A673 (cell line): ENCODE measurements at regions not wholly inside any gene's neighbourhood (a gene's known extent, or its start where the extent isn't known, plus 50 kb on each side); places are given as distances from the start of the nearest gene placed in this dataset.

Experiments used
- BruUV-seq: library from RNA; stranded (reverse); fragments of 400-500 nt; replicated peaks from 2 replicates; lab custom pipeline; 2021; lab: Mats Ljungman, UMichigan
- CTCF ChIA-PET: fragments of 300-600 bp; sonication (Branson Sonifier 250); formaldehyde crosslinking; loops from one replicate; lab custom pipeline; 2022; ENCODE audit warnings: antibody characterized with exemption; lab: Charles Lee
- POLR2A ChIA-PET: fragments of 300-600 bp; sonication (Branson Sonifier 250); formaldehyde crosslinking; loops from one replicate; lab custom pipeline; 2022; ENCODE audit warnings: antibody characterized with exemption; ENCODE audit not compliant: low non-redundant PET; lab: Charles Lee
- DNase-seq: peaks from one replicate; pipeline ENCODE4 v3.0.0-alpha.2; 2015; ENCODE audit warnings: low spot score
- H3K27ac ChIP-seq: fragments of 200-600 bp; sonication (generic); 2 replicates; pipeline ENCODE4 v1.5.1; 2016; ENCODE audit warnings: mixed run types, low read depth, mild to moderate bottlenecking, mixed read lengths, antibody characterized with exemption, low read length; ENCODE audit not compliant: poor library complexity, severe bottlenecking
- H3K27me3 ChIP-seq: fragments of 200-600 bp; sonication (generic); replicated peaks from 2 replicates; pipeline ENCODE4 v1.6.1; 2017; ENCODE audit warnings: mixed run types, low read depth, mild to moderate bottlenecking, mixed read lengths, antibody characterized with exemption, low read length; ENCODE audit not compliant: insufficient read depth, poor library complexity
- H3K36me3 ChIP-seq: fragments of 200-600 bp; sonication (generic); 2 replicates; pipeline ENCODE4 v1.6.1; 2016; ENCODE audit warnings: mixed run types, mild to moderate bottlenecking, mixed read lengths, antibody characterized with exemption, low read length; ENCODE audit not compliant: insufficient read depth, poor library complexity, severe bottlenecking
- H3K4me1 ChIP-seq: fragments of 200-600 bp; sonication (generic); 2 replicates; pipeline ENCODE4 v1.6.1; 2017; ENCODE audit warnings: mixed run types, mild to moderate bottlenecking, mixed read lengths, antibody characterized with exemption, low read length; ENCODE audit not compliant: insufficient read depth, poor library complexity, severe bottlenecking
- H3K4me3 ChIP-seq: fragments of 200-600 bp; sonication (generic); 2 replicates; pipeline ENCODE4 v1.5.1; 2016; ENCODE audit warnings: low read depth, mixed run types, mild to moderate bottlenecking, mixed read lengths, low read length; ENCODE audit not compliant: poor library complexity, severe bottlenecking
- H3K9me3 ChIP-seq: fragments of 200-600 bp; sonication (generic); 2 replicates; pipeline ENCODE4 v1.6.1; 2016; ENCODE audit warnings: mixed run types, low read depth, mild to moderate bottlenecking, mixed read lengths, antibody characterized with exemption, low read length; ENCODE audit not compliant: poor library complexity, severe bottlenecking
- EZH2 ChIP-seq: fragments of 200-600 bp; sonication (generic); IDR thresholded peaks from 2 replicates; pipeline ENCODE4 v1.6.1; 2017; ENCODE audit warnings: borderline replicate concordance, low read depth, mild to moderate bottlenecking, mixed read lengths, antibody characterized with exemption, low read length; ENCODE audit not compliant: poor library complexity, severe bottlenecking
- intact Hi-C: fragments of 100-400 bp; cut with micrococcal nuclease; formaldehyde crosslinking; loops from one replicate; pipeline ENCODE4 v1.10.0; 2022; ENCODE audit not compliant: unreplicated experiment
- TF ChIP-seq, protein P1 (sequence below): fragments of 300-800, 200-600 bp; sonication (generic); conservative IDR thresholded peaks from 2 replicates; pipeline ENCODE4 v1.5.1; 2017; ENCODE audit warnings: low read depth, mild to moderate bottlenecking, antibody characterized with exemption, low read length, moderate library complexity, mixed read lengths

DNA sequence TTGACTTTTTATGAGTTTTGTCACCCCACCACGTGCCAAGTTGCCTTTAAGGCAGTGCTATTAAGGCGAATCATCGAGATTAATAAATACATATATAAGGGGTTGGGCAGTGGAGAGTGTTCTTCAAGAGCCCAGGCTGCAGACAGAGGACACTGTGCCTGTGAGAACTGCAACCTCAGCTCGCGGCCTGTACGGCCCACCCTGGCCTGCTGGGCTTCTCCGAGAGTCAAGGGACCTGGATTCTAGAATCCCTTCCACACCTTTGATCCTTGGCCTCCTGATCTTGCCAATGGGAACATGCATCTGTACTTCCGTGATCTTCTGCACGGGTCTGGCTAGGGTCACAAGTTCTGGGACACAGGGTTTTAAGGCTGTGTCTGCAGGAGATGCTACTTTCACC is 54.5 kb downstream of the IRX5 start:
- Histone ChIP-seq H3K36me3 (no peaks in the 10 kb centered on the region), H3K27me3 (no peaks in the 10 kb centered on the region), H3K9me3 (no peaks in the 10 kb centered on the region), H3K4me3 (no peak overlapping the region), H3K4me1 (no peaks in the 10 kb centered on the region), H3K27ac (no peak overlapping the region)
- POLR2A ChIA-PET = no interaction called here
- DNase-seq = no peak
- BruUV-seq = no TSS peak
- intact Hi-C loops = no loop called here
- TF ChIP-seq EZH2 = no peak
- TF ChIP-seq, protein P1, sequence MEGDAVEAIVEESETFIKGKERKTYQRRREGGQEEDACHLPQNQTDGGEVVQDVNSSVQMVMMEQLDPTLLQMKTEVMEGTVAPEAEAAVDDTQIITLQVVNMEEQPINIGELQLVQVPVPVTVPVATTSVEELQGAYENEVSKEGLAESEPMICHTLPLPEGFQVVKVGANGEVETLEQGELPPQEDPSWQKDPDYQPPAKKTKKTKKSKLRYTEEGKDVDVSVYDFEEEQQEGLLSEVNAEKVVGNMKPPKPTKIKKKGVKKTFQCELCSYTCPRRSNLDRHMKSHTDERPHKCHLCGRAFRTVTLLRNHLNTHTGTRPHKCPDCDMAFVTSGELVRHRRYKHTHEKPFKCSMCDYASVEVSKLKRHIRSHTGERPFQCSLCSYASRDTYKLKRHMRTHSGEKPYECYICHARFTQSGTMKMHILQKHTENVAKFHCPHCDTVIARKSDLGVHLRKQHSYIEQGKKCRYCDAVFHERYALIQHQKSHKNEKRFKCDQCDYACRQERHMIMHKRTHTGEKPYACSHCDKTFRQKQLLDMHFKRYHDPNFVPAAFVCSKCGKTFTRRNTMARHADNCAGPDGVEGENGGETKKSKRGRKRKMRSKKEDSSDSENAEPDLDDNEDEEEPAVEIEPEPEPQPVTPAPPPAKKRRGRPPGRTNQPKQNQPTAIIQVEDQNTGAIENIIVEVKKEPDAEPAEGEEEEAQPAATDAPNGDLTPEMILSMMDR = no peak
- CTCF ChIA-PET = no interaction called here

DNA sequence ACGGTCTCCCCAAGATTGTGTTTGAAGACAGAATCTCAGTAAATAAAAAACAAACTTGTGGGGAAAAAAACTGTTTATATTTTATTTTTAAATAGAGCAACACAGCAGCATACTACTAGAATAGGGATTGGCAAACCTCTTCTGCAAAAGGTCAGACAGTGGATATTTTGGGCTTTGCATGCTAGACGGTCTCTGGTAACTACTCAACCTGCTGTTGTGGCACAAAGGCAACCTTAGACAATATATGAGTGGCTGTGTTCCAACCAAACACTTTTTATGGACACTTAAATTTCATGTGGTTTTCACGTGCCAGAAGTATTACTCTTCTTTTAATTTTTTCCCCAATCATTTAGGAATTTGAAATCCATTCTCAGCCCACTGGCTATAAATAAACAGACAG is 55.0 kb downstream of the IRX5 start:
- DNase-seq = no peak
- Histone ChIP-seq H3K27me3 (no peaks in the 10 kb centered on the region), H3K4me3 (no peak overlapping the region), H3K36me3 (no peaks in the 10 kb centered on the region), H3K27ac (no peak overlapping the region), H3K9me3 (no peaks in the 10 kb centered on the region), H3K4me1 (no peaks in the 10 kb centered on the region)
- POLR2A ChIA-PET = no interaction called here
- BruUV-seq = no TSS peak
- intact Hi-C loops = no loop called here
- CTCF ChIA-PET = no interaction called here
- TF ChIP-seq, protein P1 = no peak
- TF ChIP-seq EZH2 = no peak

DNA sequence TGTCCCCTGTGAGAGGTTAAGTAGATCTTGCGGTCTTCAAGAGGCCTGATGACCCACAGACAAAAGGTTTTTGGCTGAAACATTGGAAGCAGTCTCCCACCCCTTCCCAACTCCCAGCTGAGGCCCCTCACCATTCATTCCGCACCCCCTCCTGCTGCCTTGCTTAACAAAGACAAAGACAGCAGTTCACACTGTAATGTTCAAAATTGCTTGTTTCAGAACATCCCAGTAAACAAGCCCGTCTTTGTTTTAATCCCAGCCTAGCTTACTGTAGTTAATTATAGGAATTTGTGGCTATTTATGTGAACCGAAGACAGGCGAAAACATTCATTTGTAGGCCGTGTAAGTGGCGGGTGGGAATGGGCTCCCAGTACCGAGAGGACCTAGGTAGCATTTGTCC is 55.7 kb downstream of the IRX5 start:
- Histone ChIP-seq H3K4me3 (no peak overlapping the region), H3K27me3 (no peaks in the 10 kb centered on the region), H3K4me1 (no peaks in the 10 kb centered on the region), H3K27ac (no peak overlapping the region), H3K36me3 (no peaks in the 10 kb centered on the region), H3K9me3 (no peaks in the 10 kb centered on the region)
- intact Hi-C loops = no loop called here
- no peak for DNase-seq
- BruUV-seq = no TSS peak
- ChIA-PET CTCF (no interaction called here), POLR2A (no interaction called here)
- TF ChIP-seq, protein P1 = no peak
- no peak for TF ChIP-seq EZH2
